ENCODE measurements at regions not wholly inside any gene's neighbourhood (a gene's known extent, or its start where the extent isn't known, plus 50 kb on each side); places are given as distances from the start of the nearest gene placed in this dataset.

GRCh38 chr4:29467044-29467717 is 1253.0 kb upstream of the PCDH7 start:
- H3K4me3 ChIP-seq (ENCODE audit: low read depth, low read length), result no peak overlapping the region
- no peak for TF ChIP-seq CTCF (IDR thresholded peaks at IDR 0.05; ENCODE audit: borderline replicate concordance, insufficient read depth, low read depth, low read length)
